Hypothalamus (tissue), 51 donors: ENCODE measurements at regions not wholly inside any gene's neighbourhood (a gene's known extent, or its start where the extent isn't known, plus 50 kb on each side); places are given as distances from the start of the nearest gene placed in this dataset.
A peak's percentile ranks its signal among the peaks of the same experiment; 100 is the strongest.

Experiments used
- DNase-seq, 51 donors: peaks; one replicate each; lab custom pipeline; 2025; lab: John Stamatoyannopoulos, UW

GRCh38 chr12:65596514-65597091, 227.7 kb upstream of the HMGA2 start:
- DNase-seq, result no peak

DNA sequence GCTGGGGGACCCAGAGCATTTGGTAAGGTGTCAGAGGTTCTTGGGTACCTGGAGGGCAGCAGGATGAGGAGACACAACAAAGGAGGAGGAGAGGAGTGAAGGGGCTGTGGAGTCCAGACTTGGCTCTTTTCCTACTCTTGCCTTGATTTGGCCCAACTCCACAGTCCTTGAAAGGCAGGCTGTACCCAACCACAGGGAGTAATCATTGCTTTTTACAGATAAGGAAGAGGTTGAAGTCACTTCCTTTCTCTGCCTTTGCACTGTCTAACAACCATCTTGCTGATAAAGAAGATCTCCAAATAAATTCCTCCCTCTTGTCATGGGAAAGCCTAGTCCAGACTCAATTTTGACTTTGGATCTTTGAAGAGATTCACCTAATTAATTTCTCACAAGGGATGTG, 226.8 kb upstream of the HMGA2 start:
- DNase-seq, result no peak

- no peak for DNase-seq
Measured at GRCh38 chr12:65598688-65599087, 225.6 kb upstream of the HMGA2 start.

DNA sequence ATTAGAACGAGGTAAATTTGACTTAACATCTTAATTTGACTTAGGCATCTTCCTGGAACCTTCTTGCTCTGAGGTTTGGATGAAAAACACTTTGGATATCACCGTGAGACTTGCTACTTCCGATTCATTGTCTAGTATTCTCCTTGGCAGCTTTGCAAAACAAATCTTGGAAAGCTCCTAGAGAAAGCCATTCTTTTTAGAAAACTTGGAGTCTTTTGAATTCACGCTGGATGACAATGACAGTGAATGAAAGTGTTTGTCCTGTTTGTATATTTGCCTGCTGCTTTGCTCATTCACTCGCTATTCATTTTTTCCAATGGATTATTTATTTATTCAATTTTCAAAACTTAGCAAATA, 222.1 kb upstream of the HMGA2 start:
- no peak for DNase-seq

DNA sequence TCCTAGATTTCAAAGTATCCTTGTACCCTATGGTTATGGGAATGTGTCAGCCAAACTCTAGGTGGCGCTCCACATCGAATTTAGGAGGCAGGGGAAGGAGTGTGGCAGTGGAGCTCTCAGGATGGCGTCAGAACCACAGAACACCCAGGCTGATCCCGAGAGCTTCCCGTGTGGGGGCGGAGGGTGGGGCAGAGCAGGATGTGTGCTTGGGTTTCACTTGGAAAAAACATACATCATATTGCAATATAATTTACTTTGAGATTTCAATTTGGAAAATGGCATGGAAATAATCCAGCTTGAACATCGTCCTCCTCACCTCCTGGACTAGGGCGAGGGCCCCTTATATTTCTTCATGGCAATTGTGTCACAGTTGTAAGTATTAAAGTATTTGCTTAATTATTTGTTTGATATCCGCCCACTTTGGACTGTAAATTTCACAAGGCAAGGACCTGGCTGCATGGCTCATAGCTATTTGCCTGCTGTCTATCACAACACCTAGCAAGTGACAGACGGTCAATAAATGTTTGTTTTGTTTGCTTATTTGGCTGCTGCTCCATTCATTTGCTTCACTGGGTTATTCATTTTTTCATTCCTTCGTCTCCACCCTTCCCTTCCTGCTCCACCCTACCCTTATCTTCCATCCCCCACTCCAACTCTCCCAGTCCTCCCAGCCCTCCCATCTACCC, 221.5 kb upstream of the HMGA2 start:
- DNase-seq, result peak in 41 of 51 donors; percentile 1 to 72 (median 31)

- peak in 7 of 51 donors; percentile 1 to 23 (median 13) for DNase-seq
Measured at GRCh38 chr12:65603438-65604351, 220.6 kb upstream of the HMGA2 start.

- DNase-seq, result no peak
Measured at GRCh38 chr12:65605019-65605418, 219.3 kb upstream of the HMGA2 start.

- no peak for DNase-seq
Measured at GRCh38 chr12:65606008-65606766, 218.1 kb upstream of the HMGA2 start.

- DNase-seq, result no peak
Measured at GRCh38 chr12:65607401-65607841, 216.9 kb upstream of the HMGA2 start.

DNA sequence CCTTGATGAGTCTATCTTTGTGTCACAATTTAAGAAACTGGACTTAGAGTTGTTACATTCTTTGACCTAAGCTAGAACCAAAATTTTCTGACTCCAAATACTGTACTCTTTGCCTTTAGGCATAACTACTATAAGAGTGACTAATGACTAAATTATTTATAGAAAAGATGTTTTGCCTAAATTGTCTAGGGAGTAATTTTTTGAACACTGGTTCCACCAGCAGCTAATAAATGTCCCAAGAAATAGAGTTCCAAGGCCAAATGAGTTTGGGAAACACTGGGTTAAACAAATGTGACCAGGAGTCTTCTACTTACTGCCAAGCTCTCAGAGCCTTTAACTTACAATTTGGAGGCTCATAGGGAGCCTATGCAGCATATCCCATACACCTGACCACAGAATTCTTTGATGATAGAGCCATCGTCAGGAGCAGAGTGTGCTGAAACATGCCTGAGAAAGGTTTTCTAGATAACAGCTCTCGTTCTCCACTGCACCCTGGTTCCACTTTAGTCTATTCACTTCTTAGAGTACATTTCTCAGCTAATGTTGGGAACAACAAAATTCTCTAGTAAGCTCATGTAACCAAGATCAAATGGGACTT, 215.9 kb upstream of the HMGA2 start:
- no peak for DNase-seq

DNA sequence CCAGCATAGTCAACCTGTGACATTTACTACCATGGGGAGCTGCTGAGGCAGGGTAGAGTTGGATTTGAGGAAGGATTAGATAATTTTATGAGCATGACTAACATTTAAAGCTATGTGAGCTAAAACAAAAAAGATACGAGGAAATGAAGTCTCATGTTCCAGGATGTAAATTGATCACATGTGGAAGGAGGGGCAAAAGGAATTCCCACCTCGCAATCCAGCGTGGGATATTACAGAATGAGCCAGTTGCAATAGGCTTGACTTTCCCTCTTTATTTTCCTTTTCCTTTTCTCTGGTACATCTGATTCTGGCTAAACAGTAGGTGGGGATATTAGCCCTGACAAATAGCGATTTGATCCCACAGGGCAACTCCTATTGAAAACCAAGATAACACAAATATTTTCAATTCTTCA, 214.9 kb upstream of the HMGA2 start:
- no peak for DNase-seq

GRCh38 chr12:65611396-65611795, 212.9 kb upstream of the HMGA2 start:
- no peak for DNase-seq

DNA sequence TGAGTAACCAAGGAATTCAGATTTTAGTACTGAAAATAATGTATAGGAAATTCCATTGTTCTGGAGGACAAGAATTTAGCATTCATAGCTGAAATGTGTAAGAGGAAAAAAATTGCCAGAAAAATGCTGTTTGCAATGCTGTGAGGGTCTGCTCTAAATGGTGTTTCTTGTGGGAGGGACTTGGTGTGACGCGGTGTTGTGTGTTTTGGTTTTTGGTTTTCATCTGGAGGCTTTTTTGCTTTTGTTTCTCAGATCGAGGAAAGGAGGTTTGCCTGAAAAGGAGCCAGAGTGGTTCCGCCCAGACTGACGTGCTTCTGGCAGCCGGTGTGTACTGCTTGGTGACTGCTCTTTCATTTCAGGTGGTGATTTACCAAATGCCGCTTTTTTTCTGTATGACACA, 211.8 kb upstream of the HMGA2 start:
- no peak for DNase-seq

DNA sequence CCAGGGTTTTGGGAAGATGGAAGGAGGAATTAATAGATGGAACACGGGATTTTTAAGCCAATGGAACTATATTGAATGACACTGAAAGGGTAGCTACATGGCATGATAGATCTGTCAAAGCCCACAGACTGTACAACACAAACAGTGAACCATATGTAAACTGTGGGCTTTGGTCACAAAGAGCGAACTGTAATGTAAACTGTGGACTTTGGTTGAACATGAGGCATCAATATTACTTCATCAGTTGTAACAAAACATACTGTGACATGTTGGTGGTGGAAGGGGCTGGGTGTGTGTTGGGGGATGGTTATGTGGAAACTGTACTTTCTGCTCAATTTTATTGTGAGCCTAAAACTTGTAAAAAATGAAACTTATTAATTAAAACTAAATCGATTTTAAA, 210.6 kb upstream of the HMGA2 start:
- no peak for DNase-seq

DNA sequence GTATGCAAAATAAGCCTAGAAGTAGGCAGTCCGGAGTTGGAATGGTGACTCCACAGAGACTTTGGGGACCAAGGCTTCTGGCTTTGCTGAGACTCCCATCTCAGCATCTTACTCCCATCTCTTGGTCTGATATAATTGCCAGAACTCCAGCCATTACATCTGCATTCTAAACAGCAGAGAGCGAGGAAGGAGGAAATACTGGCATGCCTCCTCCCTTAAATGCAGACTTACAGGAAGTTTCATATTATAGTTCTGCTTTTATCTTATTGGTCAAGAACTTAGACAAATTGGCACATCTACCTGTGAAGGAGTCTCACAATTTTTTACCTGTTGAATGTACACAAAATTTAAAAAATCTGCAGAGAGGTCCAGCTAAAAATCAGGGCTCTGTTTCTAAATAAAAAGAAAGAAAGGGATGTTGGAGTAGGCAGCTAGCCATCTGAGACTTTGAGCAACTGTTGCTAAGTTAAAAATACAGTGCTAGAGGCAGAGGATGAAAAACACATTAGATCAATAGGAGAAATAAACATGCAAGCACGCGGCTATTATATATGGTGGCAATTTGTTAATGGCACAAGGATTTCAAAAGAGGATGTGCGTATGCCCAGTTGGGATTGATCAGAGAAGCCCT, 209.9 kb upstream of the HMGA2 start:
- no peak for DNase-seq

DNA sequence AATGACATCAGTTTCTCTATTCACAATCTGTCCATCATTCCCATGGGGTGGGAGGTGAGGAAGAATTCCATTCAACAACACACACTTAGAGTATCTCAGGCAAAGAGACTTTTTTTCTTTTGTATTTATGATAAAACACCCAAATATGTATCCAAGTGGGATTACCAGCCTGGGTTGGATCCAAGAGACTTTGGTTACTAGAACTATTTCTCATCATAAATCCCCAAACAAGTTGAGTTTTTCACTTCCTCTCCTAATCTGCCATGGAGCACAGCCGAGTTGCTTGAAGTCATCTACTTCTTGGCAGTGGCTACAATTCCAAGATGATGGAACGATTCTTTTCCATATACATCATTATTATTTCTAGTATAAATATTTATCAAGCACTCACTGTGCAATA, 209.2 kb upstream of the HMGA2 start:
- DNase-seq, result no peak

- no peak for DNase-seq
Measured at GRCh38 chr12:65616022-65616421, 208.3 kb upstream of the HMGA2 start.

DNA sequence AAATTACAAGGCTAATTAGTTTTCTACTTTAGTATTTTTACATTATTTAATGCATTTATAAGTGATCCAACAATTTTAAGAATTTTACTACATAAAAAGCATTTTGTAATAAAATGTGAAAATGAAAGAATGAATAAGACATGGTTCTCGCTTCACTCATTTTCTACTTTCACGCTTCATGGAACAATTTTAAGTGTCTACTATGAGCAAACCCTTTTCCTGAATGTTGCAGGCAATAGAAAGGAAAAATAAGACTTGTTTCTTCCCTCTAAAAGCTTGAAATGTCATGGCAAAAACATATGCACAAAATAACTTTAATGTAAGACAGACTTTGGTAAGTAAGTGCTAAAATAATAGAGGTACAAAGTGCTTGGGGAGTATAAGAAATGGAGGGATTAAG, 205.7 kb upstream of the HMGA2 start:
- no peak for DNase-seq

- no peak for DNase-seq
Measured at GRCh38 chr12:65619018-65619417, 205.3 kb upstream of the HMGA2 start.

- no peak for DNase-seq
Measured at GRCh38 chr12:65620046-65620445, 204.2 kb upstream of the HMGA2 start.
